HG03108 (cell line): ENCODE measurements at regions not wholly inside any gene's neighbourhood (a gene's known extent, or its start where the extent isn't known, plus 50 kb on each side); places are given as distances from the start of the nearest gene placed in this dataset.
"Not testable (repeated sequence)": the region's sequence is repeated elsewhere in the genome, so short reads cannot be mapped to it uniquely, and the experiment has no call there.

ENCODE experiments used
- ATAC-seq: cut with Tn5 transposase; IDR thresholded peaks from one replicate; pipeline ENCODE4 v1.9.1; 2021; ENCODE audit warnings: moderate library complexity; ENCODE audit not compliant: unreplicated experiment

DNA sequence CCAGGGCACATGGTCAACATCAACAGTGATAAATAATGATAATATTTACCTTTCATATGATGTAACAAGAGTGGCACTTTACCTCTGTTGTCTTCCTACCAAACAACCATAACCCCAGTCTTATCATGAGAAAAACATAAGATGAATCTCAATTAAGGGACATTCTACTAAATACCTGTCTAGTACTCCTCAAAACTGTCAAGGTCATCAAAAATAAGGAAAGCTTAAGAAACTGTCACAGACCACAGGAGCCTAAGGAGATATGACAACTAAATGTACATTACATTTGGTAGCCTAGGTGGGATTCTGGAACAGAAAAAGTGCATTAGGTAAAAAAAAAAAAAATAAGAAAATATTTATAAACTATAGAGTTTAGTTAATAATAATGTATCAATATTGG is 118.1 kb downstream of the CCDC34 start:
- no peak for ATAC-seq

DNA sequence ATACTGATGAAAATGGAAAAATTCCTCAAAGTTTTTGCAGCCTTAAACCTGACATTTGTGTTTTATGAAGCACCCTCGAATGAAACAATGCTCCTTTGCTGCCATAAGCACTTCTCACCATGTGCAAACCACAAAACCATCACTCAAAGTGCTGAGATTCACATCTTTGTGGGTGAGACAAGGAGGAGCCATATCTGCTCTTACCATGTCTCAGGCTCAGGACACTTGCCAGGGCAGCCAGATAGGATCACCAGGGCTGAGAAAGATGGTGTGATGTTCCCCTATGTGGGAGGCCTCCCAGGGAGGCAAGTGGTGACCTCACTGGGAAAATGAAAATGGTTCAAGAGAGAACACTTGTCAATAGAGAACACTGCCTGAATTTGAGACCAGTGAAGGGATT is 120.4 kb downstream of the CCDC34 start:
- ATAC-seq, result no peak

DNA sequence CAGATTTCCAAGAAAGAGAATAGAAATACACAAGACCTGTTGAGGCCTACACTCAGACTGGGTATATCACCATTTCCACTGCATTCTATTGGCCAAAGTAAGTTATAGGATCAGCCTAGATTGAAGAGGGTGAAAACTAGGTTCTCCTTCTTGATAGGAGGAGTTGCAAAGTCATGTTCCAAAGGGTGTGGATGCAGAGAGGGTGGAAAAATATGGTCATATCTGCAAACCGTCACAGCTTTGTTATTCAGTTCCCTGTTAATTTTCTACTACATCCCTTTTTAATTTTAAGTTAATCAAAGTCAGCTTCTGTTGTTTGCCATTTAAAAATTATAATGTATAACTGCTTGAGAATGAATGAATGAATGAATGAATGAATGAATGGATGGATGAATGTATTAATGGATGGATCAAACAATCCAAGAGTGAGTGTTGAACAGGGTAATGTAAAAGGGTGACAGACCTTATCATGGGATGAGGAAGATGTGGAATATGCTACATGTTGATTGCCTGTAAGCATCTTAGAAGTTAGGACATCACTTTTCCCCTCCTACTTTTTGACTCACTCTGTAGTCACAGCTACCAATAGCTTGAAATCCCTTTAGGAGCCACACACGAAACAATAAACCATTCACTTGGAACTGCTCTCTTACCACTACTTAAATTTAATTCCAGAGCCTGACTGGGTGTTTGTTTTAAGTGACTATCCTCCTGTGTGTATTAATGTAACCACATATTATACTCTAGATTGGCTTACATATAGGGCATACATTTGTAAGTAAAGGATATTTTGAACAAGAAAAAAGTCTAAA is 121.5 kb downstream of the CCDC34 start:
- ATAC-seq, result no peak

DNA sequence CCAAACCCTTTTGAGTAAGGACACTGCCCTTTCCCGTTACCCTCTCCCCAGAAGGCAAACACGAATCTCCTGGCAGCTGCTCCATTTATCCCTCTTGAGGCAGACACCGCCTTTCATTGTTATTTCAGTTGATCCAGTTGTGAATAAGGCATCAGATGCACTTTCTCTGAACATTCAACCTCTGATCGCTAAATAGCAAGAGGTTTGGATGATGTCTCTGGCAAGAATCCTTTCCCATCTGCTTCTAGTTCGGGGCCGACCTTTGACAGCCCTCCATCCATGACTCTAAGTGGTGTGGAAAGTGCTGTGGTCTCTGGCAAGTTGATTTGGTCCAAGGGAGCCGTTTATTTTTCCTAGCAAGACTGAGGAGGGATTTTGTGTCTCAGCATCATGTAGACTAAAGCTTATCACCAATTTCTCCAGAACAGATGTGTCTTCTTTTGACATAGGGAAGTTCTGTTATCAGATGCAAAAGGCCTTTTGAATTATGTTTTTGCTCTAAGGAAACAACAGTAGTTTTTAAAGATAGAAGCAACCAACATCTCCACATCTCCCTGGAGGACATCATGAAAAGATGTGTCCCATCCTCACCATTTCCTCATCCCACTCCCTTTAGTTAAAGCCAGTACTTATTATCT is 123.6 kb downstream of the CCDC34 start:
- ATAC-seq, result no peak

DNA sequence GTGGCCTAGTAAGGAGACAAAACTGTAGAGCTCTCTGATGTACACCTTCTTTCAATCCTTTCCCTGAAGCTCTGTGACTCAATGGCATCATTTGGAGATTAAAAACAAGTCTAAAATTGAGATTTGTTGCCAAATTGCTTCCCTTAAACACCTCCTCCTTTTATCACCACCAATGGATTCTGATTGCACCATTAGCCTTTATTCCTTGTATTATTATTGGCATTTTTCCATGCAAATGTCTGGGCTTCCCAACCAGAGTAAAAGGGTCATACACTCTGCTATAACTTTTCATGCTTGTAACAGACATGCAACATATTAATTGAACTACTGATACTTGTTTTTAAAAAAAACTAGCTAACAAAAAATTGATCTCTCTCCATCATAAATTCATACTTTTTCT is 124.2 kb downstream of the CCDC34 start:
- no peak for ATAC-seq

DNA sequence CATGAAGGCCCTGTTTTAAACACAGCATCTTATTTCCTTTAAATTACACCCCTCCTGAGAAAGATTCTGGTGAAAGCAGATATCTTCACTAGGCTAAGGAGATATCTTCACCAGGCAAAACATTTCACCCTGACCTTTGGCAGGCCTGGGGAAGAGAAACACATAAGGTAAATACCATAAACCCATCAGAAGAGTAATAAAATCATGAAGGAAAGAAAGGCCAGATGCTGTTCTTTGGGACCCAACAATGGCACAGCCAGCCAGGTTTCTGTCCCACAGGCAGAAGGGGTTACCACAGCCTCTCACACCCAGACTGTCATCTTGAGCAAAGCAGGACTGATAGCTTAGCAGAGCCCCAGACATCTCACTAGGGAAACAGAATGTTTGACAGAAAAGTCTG is 125.4 kb downstream of the CCDC34 start:
- no peak for ATAC-seq

DNA sequence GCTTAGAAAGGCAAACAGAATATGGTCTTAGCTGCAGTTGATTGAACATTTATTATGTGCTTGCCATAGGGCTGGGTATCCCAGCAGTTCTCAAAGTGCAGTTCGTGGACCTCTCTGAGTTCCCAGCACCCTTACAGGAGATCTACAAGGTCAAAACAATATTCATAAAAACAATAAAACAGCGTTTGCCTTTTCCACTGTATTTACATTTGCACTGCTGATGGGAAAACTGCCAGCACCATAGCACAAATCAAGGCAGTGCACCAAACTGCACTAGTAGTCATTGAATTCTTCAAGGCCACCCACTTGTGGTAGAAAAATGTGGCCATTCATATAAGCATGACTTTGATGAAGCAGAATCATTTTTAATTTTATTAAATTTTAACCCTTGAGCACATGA is 128.1 kb downstream of the CCDC34 start:
- no peak for ATAC-seq

DNA sequence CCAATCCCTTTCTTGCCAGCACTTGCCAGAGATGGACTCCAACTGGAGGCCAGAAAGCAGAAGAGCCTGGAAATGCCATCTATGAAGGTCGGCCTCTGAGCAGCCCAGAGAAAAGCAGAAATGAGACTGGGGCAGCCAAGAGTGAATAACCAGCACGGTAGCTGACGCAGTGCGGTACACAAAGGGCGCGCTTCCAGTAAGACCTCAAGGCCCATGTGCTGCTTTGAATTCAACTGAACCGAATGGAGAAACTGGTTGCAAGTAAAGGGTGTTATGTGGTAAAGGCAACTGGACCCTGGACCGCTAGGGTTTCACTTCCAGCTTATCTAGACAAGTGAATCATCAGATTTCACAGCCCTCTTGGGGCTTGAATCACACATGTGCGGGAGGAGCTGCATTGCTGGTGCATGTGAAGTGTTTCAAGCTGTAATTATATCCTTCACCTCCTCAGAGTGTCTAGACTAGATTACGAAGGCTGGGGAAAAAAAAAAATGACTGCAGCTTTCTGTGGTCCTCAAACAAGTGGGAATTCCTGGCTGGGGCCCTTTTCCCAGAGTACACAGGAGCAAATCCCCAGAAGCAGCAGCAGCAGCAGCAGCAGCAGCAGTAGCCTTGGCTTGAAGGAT is 128.9 kb downstream of the CCDC34 start:
- peak; percentile 94 for ATAC-seq

DNA sequence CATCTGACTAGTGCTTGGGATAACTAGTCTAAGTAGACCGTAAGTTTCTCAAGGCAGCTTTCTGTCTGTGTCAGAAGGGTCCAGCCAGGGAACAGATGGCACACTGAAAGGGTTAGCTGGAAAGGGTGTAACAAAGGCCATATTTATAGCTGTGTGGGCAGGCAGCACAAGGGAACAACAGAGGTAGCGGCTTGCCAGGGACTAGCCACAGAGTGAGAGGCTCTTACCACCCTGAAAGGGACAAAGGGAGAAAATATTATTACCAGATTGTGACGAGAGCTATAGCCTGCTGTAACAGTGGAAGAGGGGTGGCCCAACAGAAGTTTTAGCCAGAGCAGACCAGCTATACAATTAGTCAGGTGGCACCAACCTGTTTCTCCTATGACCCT is 129.4 kb downstream of the CCDC34 start:
- peak; percentile 18 for ATAC-seq

DNA sequence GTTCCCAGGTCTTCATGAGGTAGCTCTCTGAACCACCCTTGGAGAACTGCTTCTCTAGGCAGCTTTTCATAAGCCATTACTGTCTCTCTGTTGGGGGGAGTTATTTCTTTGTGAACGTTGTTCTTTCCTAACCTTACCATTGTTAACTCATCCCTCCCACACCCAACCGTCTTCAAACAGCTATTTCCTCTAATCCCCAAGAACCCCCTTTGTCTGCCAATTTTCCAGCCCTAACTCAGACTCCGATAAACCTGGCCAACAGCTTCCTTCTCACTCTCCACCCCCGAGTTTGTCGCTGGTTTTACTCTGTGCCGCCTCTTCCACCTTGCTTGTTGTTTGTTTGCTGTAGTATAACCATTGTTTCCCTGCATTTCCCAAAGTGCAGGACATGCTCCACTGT is 131.5 kb downstream of the CCDC34 start:
- no peak for ATAC-seq

DNA sequence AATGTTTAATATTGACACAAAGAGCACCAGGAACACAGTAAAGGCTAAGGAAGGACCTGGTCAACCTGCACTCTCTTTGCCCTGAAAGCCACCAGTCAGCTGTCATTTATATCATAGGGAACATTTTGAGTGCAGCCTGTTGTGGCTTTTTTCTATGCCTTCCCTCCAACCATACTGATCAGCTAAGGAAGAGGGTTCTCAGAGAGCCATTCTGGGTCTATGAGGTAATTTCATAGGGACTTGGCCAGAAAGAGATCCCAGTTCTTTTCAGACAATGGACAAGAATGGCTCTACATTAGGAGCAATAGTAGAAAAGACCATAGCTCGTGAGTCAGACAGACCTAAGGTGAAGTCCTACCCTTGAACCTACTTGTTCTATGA is 132.8 kb downstream of the CCDC34 start:
- ATAC-seq, result no peak

DNA sequence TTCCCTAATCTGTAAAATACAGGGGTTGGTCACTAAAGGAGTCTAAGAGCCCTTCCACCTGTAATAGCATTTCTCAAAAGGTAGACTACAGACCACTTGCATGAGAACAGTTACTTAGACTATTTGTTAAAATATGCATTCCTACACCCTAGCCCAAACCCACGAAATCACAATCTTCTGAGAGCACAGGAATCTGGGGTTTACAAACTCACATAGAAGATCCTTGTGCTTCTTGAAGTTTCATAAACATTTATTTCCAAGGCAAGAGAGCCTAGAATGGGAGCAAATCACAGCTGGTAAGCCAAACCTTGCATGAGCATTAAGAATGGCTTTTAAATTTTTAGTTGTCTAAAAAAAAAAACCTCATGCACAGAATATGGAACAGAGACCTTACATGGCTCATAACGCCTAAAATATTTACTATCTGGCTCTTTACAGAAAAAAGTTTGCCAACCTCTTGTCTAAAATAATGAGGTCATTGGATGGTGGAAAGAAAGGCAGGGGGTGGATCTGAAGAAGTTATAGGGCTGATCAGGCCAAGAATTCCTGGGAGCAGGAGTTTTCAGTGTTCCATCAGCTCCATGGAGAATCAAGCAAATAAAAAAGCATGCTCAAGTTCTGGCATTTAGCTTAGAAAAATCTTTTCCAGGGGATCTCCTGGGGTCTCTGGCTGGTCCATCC is 133.4 kb downstream of the CCDC34 start:
- ATAC-seq, result no peak

DNA sequence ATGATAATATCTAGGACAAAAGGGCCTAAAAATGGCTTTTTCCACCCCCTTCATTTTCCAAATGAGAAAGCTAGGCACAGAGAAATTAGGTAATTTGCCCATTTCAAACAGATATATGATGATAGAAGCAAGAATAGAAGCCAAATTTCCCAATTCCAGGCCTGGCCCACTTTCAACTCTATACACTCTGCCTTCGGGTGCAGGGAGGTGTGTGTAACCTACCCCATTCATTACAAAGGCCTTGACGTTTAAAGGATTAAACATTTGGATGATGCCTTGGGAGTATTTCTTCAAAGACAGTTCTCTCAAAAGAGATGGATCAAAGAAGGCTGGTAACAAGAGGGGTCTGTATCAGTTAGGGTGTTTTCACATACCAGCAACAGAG is 134.1 kb downstream of the CCDC34 start:
- no peak for ATAC-seq

DNA sequence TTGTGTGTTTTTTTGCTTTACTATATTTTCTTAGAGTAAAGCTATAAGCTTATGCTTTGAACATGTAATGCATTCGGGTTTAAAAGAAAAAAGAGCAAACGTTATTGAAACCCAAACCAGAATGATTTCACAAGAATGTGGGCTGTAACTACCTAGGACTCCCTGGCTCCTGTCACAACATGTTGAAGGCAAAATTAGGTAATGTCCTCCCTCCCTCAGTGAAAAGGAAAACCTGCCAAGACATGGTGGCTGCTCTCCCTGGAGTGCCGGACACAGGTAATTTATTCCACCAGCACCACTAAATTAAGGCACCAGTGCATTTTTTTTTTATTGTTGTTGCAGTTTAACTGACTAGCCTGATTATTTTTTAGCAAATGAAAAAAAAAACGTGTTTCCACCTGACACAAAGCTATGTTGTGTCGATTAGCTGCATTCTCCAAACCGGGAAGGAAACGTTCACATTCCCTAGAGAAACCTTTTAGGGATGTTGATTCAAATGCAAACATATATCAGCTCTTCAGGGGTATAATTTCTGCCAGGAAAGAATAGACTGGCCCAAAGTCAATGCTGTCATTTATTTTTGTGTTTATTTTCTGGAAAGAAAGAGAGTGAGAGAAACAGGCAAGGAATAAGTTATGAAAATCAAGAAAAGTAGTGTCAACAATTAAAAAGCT is 134.6 kb downstream of the CCDC34 start:
- no peak for ATAC-seq

DNA sequence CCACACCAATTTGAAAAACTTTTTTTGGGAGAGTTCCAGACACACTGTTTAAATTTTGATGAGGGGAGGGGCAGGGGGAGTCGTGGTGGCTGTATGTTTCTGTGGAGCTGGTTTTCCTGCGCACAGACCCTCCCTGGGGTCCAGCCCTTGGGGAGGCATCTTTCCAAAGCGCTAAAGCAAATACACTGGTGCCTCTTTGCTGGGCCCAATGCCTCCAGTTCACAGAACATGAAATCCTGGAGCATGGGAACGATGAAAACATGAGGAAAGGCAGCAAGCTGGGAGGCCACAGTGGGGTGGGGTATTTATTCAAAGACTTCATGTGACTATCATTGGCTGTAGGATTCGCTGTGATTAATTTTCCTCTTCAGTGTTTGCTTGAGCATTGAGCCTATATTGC is 135.3 kb downstream of the CCDC34 start:
- ATAC-seq, result no peak

DNA sequence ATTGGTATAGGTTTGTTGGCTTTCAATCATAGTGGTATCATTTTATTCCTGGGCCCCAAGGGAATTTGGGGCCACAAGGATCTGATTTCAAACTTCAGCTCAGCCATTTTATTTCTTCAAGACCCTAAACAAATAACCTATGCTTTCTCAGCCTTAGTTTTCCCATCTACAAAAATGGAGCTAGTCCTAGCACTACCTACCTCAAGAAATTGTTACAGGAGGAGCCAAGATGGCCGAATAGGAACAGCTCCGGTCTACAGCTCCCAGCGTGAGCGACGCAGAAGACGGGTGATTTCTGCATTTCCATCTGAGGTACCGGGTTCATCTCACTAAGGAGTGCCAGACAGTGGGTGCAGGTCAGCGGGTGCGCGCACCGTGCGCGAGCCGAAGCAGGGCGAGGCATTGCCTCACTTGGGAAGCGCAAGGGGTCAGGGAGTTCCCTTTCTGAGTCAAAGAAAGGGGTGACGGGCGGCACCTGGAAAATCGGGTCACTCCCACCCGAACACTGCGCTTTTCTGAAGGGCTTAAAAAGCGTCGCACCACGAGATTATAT is 143.5 kb downstream of the CCDC34 start:
- not testable (repeated sequence) for ATAC-seq

DNA sequence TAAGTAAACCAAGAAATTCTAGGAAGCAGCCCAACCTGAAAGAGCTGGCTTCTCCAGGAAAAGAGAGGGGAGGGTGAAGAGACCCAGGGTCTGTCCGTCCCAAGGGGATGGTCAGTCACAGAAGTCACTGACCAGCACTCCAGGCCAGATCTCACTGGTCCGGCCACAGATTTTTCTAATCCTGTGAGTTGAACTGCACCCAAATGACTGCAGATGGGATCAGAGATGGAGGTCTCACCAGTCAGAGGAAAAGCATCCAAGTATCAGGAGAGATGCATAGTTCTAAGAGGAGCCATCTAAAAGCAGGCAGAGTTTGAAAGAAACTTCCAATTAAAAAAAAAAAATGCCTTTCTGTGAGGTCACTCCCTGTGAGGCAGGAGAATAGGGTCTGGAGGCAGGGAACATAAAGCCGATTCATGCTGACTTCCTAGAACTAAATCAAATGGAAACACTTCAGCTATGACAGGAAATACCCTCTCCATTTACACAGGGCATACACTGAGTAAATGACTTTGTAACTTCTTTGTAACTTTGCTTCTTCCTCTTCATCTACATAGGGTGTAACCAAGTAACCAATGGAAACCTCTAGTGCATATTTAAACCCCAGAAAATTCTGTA is 144.5 kb downstream of the CCDC34 start:
- no peak for ATAC-seq

DNA sequence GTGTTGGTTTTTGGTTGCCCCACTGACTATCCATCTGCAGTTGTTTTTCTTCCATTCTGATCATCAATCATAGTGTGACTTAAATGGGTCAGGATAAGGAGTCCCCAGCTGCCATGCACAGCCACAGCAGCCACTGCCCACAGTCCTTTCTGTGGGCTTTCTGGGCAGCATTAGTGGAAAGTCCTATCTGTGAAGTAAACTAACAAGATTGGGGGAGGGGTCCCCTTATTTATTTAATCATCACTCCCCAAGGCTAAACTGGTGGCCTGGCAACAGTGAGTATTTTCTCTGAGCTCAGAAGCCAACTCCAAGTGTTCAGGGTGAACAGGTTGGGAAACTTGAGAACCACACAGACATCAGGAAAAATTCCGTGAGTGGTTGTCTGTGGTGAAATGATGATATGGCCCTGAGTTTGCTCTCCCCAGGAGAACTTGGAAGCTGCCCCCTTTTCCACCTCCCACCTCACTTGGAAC is 145.0 kb downstream of the CCDC34 start:
- no peak for ATAC-seq

DNA sequence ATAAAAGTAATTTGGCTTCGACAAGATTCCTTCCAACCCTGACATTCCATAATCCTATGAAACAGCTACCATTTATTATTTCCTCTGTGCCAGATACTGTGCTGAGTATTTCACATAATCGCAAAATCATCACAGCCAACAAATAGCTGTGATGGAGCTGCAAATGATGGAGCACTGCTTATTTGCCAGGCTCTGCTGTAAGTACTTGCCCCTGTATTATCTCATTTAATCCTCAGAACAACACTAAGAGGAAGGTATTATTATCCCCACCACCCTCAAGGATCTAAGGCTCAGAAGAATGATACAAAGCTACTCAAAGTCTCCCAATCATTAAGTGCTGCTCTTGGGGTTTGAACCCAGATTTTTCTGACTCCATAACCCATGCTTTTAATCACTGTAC is 145.5 kb downstream of the CCDC34 start:
- ATAC-seq, result no peak
